PC-3 (cell line): ENCODE measurements at regions not wholly inside any gene's neighbourhood (a gene's known extent, or its start where the extent isn't known, plus 50 kb on each side); places are given as distances from the start of the nearest gene placed in this dataset.

ENCODE experiments used
- ATAC-seq: fragments of 200-7000 bp; cut with Tn5 transposase; 2 replicates; pipeline ENCODE4 v1.9.1; 2020; ENCODE audit warnings: mild to moderate bottlenecking, moderate library complexity
- BruUV-seq: library from RNA; stranded (reverse); fragments of 400-500 nt; replicated peaks from 2 replicates; lab custom pipeline; 2021; lab: Mats Ljungman, UMichigan
- CTCF ChIA-PET: fragments of 300-600 bp; sonication (Branson Sonifier 250); formaldehyde crosslinking; loops from one replicate; lab custom pipeline; 2022; ENCODE audit warnings: antibody characterized with exemption; lab: Charles Lee
- POLR2A ChIA-PET: fragments of 300-600 bp; sonication (Branson Sonifier 250); formaldehyde crosslinking; loops from one replicate; lab custom pipeline; 2022; ENCODE audit warnings: antibody characterized with exemption; ENCODE audit not compliant: unreplicated experiment; lab: Charles Lee
- DNase-seq: peaks from one replicate; pipeline ENCODE4 v3.0.0-alpha.2; 2015
- H2AFZ ChIP-seq: fragments of 300-600 bp; sonication (generic); 2 replicates; pipeline ENCODE4 v1.6.0; 2016; ENCODE audit warnings: antibody characterized with exemption, low read length
- H3F3A ChIP-seq: fragments of 300-600 bp; sonication (generic); one replicate; pipeline ENCODE4 v1.6.0; 2017; ENCODE audit warnings: antibody characterized with exemption, low read length, control low read depth, mild to moderate bottlenecking; ENCODE audit not compliant: unreplicated experiment
- H3K27ac ChIP-seq: fragments of 300-600 bp; sonication (generic); 2 replicates; pipeline ENCODE4 v1.5.1; 2016; ENCODE audit warnings: mild to moderate bottlenecking, low read length
- H3K27me3 ChIP-seq: fragments of 300-600 bp; sonication (generic); 2 replicates; pipeline ENCODE4 v1.6.1; 2016; ENCODE audit warnings: low read length, mixed read lengths
- H3K36me3 ChIP-seq: fragments of 300-600 bp; sonication (generic); 2 replicates; pipeline ENCODE4 v1.6.1; 2016; ENCODE audit warnings: low read depth, mixed run types, low read length, mixed read lengths
- H3K4me1 ChIP-seq: fragments of 300-600 bp; sonication (generic); 2 replicates; pipeline ENCODE4 v1.5.1; 2016; ENCODE audit warnings: low read length; ENCODE audit not compliant: insufficient read depth
- H3K4me2 ChIP-seq: fragments of 300-600 bp; sonication (generic); 2 replicates; pipeline ENCODE4 v1.6.0; 2016; ENCODE audit warnings: low read length
- H3K4me3 ChIP-seq: fragments of 300-600 bp; sonication (generic); 2 replicates; pipeline ENCODE4 v1.5.1; 2016; ENCODE audit warnings: mild to moderate bottlenecking, low read length, mixed read lengths
- H3K79me2 ChIP-seq: fragments of 300-600 bp; sonication (generic); 2 replicates; pipeline ENCODE4 v1.6.1; 2017; ENCODE audit warnings: low read length, mixed read lengths
- H3K9ac ChIP-seq: fragments of 300-600 bp; sonication (generic); 2 replicates; pipeline ENCODE4 v1.6.0; 2016; ENCODE audit warnings: mild to moderate bottlenecking, low read length
- H3K9me2 ChIP-seq: fragments of 300-600 bp; sonication (generic); replicated peaks from 2 replicates; pipeline ENCODE4 v1.6.1; 2016; ENCODE audit warnings: mixed run types, low read length, mixed read lengths
- H3K9me3 ChIP-seq: fragments of 300-600 bp; sonication (generic); 2 replicates; pipeline ENCODE4 v1.6.1; 2016; ENCODE audit warnings: low read length, mixed read lengths
- H4K20me1 ChIP-seq: fragments of 300-600 bp; sonication (generic); 2 replicates; pipeline ENCODE4 v1.6.1; 2016; ENCODE audit warnings: low read length, mixed read lengths
- EZH2 ChIP-seq: fragments of 300-600 bp; sonication (generic); IDR thresholded peaks from one replicate; pipeline ENCODE4 v1.6.1; 2017; ENCODE audit warnings: antibody characterized with exemption, mild to moderate bottlenecking, low read length; ENCODE audit not compliant: unreplicated experiment
- EZH2phosphoT487 ChIP-seq: fragments of 300-600 bp; sonication (generic); IDR thresholded peaks from 2 replicates; pipeline ENCODE4 v1.6.1; 2018; ENCODE audit warnings: mild to moderate bottlenecking, antibody characterized with exemption, low read length, borderline replicate concordance
- intact Hi-C: fragments of 100-400 bp; cut with micrococcal nuclease; formaldehyde crosslinking; loops from 2 replicates; pipeline ENCODE4 v1.9.0; 2023
- TF ChIP-seq, protein P1 (sequence below): fragments of 300-600 bp; sonication (generic); conservative IDR thresholded peaks from 2 replicates; pipeline ENCODE4 v1.5.1; 2017; ENCODE audit warnings: antibody characterized with exemption, low read depth, mild to moderate bottlenecking, low read length

DNA sequence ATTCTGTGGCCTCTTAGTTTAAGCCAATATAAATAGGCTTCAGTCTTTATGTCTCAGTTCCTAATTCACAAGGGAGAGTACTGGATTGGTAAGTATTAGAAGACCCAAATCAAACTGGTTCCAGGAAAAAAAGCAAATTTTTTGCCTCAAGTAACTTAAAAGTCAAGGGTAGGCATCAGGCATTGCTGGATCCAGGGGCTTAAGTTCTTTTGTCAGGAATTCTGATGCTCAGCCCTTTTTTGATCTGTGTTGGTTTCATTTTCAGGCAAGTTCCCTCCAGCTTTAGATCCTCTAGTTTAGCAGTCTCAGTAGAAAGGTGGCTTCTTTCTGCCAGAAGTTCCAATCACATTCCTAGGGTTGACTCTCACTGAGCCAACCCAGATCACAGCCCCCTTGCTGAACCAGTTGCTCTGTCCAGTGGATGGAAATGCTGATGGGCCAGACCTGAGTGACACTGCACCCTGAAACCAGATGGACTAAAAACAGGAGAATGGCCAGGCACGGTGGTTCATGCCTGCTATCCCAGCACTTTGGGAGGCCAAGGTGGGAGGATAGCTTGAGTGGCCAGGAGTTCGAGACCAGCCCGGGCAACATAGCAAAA lies 253.5 kb downstream of the SHQ1 start:
- H3K4me2 ChIP-seq, result no peak overlapping the region
- POLR2A ChIA-PET, result no interaction called here
- no peaks in the 10 kb centered on the region for H3K9me2 ChIP-seq
- ATAC-seq (no peak), DNase-seq (no peak)
- no TSS peak for BruUV-seq
- H3K27me3 ChIP-seq, result no peaks in the 10 kb centered on the region
- TF ChIP-seq EZH2, result no peak
- no peak for TF ChIP-seq EZH2phosphoT487
- TF ChIP-seq, protein P1, sequence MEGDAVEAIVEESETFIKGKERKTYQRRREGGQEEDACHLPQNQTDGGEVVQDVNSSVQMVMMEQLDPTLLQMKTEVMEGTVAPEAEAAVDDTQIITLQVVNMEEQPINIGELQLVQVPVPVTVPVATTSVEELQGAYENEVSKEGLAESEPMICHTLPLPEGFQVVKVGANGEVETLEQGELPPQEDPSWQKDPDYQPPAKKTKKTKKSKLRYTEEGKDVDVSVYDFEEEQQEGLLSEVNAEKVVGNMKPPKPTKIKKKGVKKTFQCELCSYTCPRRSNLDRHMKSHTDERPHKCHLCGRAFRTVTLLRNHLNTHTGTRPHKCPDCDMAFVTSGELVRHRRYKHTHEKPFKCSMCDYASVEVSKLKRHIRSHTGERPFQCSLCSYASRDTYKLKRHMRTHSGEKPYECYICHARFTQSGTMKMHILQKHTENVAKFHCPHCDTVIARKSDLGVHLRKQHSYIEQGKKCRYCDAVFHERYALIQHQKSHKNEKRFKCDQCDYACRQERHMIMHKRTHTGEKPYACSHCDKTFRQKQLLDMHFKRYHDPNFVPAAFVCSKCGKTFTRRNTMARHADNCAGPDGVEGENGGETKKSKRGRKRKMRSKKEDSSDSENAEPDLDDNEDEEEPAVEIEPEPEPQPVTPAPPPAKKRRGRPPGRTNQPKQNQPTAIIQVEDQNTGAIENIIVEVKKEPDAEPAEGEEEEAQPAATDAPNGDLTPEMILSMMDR, result no peak
- H3K4me3 ChIP-seq, result no peak overlapping the region
- H3K9ac ChIP-seq, result no peak overlapping the region
- peaks cover 16% of the 10 kb centered on the region for H3K4me1 ChIP-seq
- H3K27ac ChIP-seq, result no peak overlapping the region
- H3K9me3 ChIP-seq, result no peaks in the 10 kb centered on the region
- no peaks in the 10 kb centered on the region for H3F3A ChIP-seq
- no peaks in the 10 kb centered on the region for H3K79me2 ChIP-seq
- intact Hi-C loops, result no loop called here
- CTCF ChIA-PET, result no interaction called here
- H2AFZ ChIP-seq, result no peak overlapping the region
- no peaks in the 10 kb centered on the region for H4K20me1 ChIP-seq
- H3K36me3 ChIP-seq, result no peaks in the 10 kb centered on the region

DNA sequence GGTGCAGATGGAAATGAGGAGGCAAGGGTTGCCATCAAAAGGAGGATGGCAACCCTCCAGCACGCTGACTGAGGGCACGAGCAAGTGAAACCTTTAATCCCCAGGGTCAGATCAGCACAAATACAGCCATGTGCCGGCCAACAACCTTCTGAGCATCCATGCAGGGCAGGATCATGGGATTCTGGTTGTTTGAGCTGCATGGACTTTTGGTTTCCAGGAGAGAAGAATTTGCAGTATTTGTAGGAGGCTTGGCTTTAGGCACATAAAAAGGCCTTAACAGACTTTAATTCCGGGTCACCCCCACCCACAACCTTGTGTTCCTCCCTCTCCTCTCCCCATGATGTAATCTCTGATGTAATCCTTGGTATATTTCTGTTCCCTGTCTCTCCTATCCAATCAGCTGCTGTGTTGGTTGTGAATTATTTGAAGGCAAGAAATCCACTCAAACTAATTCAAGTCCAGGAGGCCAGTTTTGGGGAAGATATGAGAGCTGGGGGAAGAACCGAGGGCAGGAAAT lies 254.3 kb downstream of the SHQ1 start:
- no peak overlapping the region for H2AFZ ChIP-seq
- no peak overlapping the region for H3K9ac ChIP-seq
- no peak overlapping the region for H3K4me2 ChIP-seq
- no peaks in the 10 kb centered on the region for H3K9me3 ChIP-seq
- no peaks in the 10 kb centered on the region for H3K79me2 ChIP-seq
- intact Hi-C loops, result no loop called here
- no peaks in the 10 kb centered on the region for H3K27me3 ChIP-seq
- H3K4me1 ChIP-seq, result peaks cover 16% of the 10 kb centered on the region
- POLR2A ChIA-PET, result interaction anchor here (0.6 kb wide), 1 partner anchor 883 kb away, joined by 3 read pairs; no protein-coding TSS in a partner anchor
- H3K27ac ChIP-seq, result no peak overlapping the region
- H3K9me2 ChIP-seq, result no peaks in the 10 kb centered on the region
- BruUV-seq, result no TSS peak
- H3K4me3 ChIP-seq, result no peak overlapping the region
- ATAC-seq (no peak), DNase-seq (no peak)
- no peak for TF ChIP-seq EZH2phosphoT487
- TF ChIP-seq EZH2, result no peak
- TF ChIP-seq, protein P1, result no peak
- CTCF ChIA-PET, result interaction anchor here (0.6 kb wide), 1 partner anchor 64 kb away, joined by 4 read pairs; no protein-coding TSS in a partner anchor
- H3F3A ChIP-seq, result no peaks in the 10 kb centered on the region
- no peaks in the 10 kb centered on the region for H4K20me1 ChIP-seq
- no peaks in the 10 kb centered on the region for H3K36me3 ChIP-seq
